ENCODE measurements at regions not wholly inside any gene's neighbourhood (a gene's known extent, or its start where the extent isn't known, plus 50 kb on each side); places are given as distances from the start of the nearest gene placed in this dataset.

DNA sequence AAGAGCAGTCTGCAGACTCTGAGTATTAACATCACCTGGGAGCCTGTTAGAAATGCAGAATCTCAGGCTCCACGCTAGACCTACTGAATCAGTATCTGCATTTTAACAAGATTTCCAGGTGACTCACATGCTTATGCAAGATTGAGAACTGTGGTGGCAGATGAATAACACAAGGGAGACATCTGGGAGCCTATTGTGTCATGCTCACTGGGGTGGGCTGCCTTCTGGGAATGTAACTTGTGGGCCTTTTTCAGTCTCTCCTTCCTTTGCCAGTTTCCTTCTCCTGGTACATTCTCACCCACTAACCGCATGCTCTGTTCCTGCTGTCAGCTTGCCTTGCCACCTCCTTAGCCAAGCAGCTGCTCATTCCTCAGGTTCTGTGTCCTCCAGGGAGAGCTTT lies 176.6 kb upstream of the C9orf72 start:
- H3K4me3 ChIP-seq = no peak overlapping the region
- TF ChIP-seq, protein P1, sequence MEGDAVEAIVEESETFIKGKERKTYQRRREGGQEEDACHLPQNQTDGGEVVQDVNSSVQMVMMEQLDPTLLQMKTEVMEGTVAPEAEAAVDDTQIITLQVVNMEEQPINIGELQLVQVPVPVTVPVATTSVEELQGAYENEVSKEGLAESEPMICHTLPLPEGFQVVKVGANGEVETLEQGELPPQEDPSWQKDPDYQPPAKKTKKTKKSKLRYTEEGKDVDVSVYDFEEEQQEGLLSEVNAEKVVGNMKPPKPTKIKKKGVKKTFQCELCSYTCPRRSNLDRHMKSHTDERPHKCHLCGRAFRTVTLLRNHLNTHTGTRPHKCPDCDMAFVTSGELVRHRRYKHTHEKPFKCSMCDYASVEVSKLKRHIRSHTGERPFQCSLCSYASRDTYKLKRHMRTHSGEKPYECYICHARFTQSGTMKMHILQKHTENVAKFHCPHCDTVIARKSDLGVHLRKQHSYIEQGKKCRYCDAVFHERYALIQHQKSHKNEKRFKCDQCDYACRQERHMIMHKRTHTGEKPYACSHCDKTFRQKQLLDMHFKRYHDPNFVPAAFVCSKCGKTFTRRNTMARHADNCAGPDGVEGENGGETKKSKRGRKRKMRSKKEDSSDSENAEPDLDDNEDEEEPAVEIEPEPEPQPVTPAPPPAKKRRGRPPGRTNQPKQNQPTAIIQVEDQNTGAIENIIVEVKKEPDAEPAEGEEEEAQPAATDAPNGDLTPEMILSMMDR (IDR thresholded peaks at IDR 0.05) = no peak
- TF ChIP-seq POLR2A (IDR thresholded peaks at IDR 0.05) = no peak
- H3K27me3 ChIP-seq = no peaks in the 10 kb centered on the region
- no peaks in the 10 kb centered on the region for H3K36me3 ChIP-seq (ENCODE audit: low read depth, missing control alignments)
- H3K4me1 ChIP-seq = no peaks in the 10 kb centered on the region
- H3K27ac ChIP-seq = no peak overlapping the region
- intact Hi-C loops (cut with DNase I; ENCODE audit: low total_unique reads) = no loop called here
- 80 to 83% methylated on average over 2 of the region's 2 CpGs for WGBS, 2 donors
- no peak for DNase-seq
- H3K9me3 ChIP-seq = no peaks in the 10 kb centered on the region

DNA sequence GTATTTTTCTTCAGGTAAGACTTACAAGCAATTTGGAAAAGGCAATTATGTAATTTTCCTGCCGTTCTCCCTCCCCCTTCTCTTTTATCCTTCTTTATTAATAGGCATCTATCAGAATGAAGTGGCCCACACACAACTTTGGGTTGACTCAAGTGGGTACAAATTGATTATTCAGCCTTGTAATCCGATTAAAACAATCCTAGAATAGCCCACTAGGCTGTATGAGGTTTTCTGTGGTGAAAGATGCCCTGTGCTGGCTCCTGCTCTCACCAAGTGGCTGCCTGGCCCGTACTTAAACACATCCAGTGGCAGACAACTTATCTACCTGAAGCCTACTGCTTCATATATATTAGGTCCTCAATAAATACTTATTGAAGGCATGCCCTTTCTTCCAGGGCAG lies 177.3 kb upstream of the C9orf72 start:
- Histone ChIP-seq H3K4me1 (no peaks in the 10 kb centered on the region), H3K27me3 (no peaks in the 10 kb centered on the region), H3K9me3 (no peaks in the 10 kb centered on the region), H3K36me3 (ENCODE audit: low read depth, missing control alignments) (no peaks in the 10 kb centered on the region), H3K27ac (no peak overlapping the region), H3K4me3 (no peak overlapping the region)
- intact Hi-C loops (cut with DNase I; ENCODE audit: low total_unique reads) = no loop called here
- TF ChIP-seq, protein P1 (IDR thresholded peaks at IDR 0.05) = no peak
- TF ChIP-seq POLR2A (IDR thresholded peaks at IDR 0.05) = no peak
- no peak for DNase-seq
- WGBS, 2 donors = 89 to 91% methylated on average over 3 of the region's 3 CpGs

DNA sequence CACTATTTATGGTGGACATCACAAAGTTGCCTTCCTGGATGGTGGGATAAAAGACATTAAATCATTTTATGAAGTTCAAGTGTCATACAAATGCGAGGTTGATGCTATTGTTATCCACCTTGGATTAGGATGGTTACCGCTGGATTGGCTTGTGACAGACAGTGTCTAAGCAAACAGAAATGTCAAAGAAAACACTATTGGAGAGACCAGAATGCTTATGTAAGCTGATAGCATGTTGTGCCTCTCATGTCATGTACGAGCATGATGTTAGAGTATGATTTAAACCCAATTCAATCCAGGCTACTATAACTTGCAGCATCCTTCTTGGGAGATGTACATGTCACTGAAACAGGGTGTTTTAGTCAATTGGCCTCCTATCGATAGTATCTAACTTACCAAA lies 178.8 kb upstream of the C9orf72 start:
- H3K4me1 ChIP-seq = no peaks in the 10 kb centered on the region
- no peak for DNase-seq
- intact Hi-C loops (cut with DNase I; ENCODE audit: low total_unique reads) = no loop called here
- no peak overlapping the region for H3K27ac ChIP-seq
- no peak overlapping the region for H3K4me3 ChIP-seq
- 94% methylated on average over 4 of the region's 4 CpGs for WGBS, 2 donors
- H3K36me3 ChIP-seq (ENCODE audit: low read depth, missing control alignments) = no peaks in the 10 kb centered on the region
- no peak for TF ChIP-seq POLR2A (IDR thresholded peaks at IDR 0.05)
- TF ChIP-seq, protein P1 (IDR thresholded peaks at IDR 0.05) = no peak
- H3K27me3 ChIP-seq = no peaks in the 10 kb centered on the region
- H3K9me3 ChIP-seq = no peaks in the 10 kb centered on the region

DNA sequence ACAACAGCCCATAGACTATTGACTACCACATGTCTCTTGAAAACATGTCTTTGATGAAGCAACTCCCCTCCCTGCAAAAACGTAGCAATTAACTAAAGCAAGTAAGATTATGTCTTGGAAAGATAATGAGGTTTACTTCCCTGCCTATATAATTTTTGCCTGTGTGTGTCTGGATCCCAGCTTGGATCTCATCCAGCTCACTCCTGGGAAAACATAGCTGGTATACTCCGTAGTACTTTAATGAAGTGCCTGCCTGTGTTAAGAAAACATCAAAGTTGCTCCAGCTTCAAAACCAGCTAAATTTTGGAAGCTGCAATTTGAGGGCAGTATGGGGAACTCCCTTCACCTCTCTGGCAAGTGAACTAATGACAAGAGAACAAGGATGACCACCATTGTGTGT lies 182.6 kb upstream of the C9orf72 start:
- no peaks in the 10 kb centered on the region for H3K27me3 ChIP-seq
- intact Hi-C loops (cut with DNase I; ENCODE audit: low total_unique reads) = no loop called here
- H3K27ac ChIP-seq = no peak overlapping the region
- H3K9me3 ChIP-seq = no peaks in the 10 kb centered on the region
- 35 to 45% methylated on average over 2 of the region's 2 CpGs for WGBS, 2 donors
- no peak for DNase-seq
- no peak overlapping the region for H3K4me3 ChIP-seq
- TF ChIP-seq, protein P1 (IDR thresholded peaks at IDR 0.05) = no peak
- no peak for TF ChIP-seq POLR2A (IDR thresholded peaks at IDR 0.05)
- H3K36me3 ChIP-seq (ENCODE audit: low read depth, missing control alignments) = no peaks in the 10 kb centered on the region
- no peaks in the 10 kb centered on the region for H3K4me1 ChIP-seq

DNA sequence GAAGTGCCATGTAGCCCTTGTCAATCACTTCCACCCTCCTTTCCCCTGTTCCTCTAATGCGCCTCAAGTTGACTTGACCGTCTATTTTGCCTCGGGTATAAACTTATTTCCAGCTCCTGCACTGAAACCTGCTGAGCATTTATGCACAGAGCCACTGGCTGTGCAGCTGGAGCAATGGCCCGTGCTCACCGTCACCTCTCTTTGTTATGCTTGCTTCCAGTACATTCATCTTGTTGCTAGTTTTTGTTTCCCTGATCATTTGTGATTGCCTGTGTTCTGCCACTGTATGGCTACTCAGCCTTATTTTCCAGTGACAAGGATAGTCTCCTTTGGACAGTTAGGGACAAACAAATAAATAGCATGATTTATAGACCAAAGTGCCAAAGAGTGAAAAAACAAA lies 183.1 kb upstream of the C9orf72 start:
- WGBS, 2 donors = 85 to 86% methylated on average over 5 of the region's 5 CpGs
- no peak overlapping the region for H3K4me3 ChIP-seq
- H3K36me3 ChIP-seq (ENCODE audit: low read depth, missing control alignments) = no peaks in the 10 kb centered on the region
- H3K27me3 ChIP-seq = no peaks in the 10 kb centered on the region
- intact Hi-C loops (cut with DNase I; ENCODE audit: low total_unique reads) = no loop called here
- no peak overlapping the region for H3K27ac ChIP-seq
- no peak for DNase-seq
- no peaks in the 10 kb centered on the region for H3K4me1 ChIP-seq
- H3K9me3 ChIP-seq = no peaks in the 10 kb centered on the region
- TF ChIP-seq, protein P1 (IDR thresholded peaks at IDR 0.05) = no peak
- TF ChIP-seq POLR2A (IDR thresholded peaks at IDR 0.05) = no peak

Measured in testis (tissue), 2 donors.